ENCODE measurements at regions not wholly inside any gene's neighbourhood (a gene's known extent, or its start where the extent isn't known, plus 50 kb on each side); places are given as distances from the start of the nearest gene placed in this dataset.

GRCh38 chr15:48040166-48040817 lies 80.5 kb upstream of the SLC24A5 start:
- no peak for TF ChIP-seq CTCF (IDR thresholded peaks at IDR 0.05; ENCODE audit: borderline replicate concordance, extremely low read depth, low read length, poor library complexity, severe bottlenecking)
- TF ChIP-seq EZH2 (IDR thresholded peaks at IDR 0.05; ENCODE audit: borderline replicate concordance, low read depth, low read length, severe bottlenecking): no peak

Measured in DND-41 (cell line).